CD4-positive, alpha-beta T cell treated with Interleukin-12 subunit alpha and Interleukin-12 subunit beta, for 1 hour (primary cell): ENCODE measurements at regions not wholly inside any gene's neighbourhood (a gene's known extent, or its start where the extent isn't known, plus 50 kb on each side); places are given as distances from the start of the nearest gene placed in this dataset.

ENCODE experiments used
- DNase-seq: peaks from one replicate; pipeline ENCODE4 v3.0.0-alpha.2; 2020

DNA sequence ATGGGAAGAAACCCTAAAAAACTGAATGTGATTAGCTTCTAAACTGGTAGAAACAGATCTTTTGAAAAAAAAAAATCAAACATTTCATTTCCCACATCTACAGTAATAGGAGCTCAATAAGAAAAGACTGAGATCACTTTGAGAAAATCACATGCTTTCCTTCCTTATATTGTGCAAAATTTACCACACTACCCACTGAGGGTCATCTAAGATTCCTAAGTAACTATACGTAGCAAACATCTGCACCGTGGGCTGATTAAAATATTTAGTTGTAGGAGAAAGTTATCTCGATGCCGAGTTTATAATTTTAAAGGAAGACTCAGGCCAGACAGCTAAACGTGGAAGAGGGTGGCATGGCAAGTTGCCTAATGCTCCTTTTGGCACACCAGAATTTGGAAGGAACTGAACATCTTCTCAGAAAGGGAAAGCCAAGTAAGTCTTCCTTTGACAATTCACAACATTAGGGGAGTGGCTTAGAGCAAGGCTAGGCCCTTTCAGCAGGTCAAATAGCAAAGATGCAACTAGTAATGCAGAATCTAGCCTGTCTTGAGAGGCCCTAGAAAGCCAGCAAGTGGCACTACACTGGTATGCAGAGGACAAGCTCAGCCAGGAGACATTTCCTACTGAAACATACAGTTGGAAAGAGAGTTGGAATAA lies 128.0 kb downstream of the TMA16 start:
- no peak for DNase-seq

DNA sequence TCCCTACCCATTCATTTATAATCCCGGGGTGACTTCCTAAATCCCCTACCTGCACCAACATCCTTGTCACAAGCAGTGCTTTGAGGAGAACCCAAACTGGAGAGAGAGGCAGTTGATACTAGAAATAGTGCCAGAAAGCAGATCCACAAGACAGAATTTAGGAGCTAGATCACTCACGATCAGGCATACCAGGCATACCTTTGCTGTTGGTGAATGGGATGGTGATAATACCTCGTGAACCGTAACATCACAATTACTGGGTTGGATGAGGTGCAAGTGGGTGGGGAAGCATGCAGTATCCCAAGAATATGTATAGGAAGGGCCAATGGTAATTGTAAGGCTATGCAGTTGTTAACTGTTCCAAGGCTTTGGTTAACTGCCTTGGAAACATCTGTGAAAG lies 129.3 kb downstream of the TMA16 start:
- no peak for DNase-seq

GRCh38 chr4:163624727-163625126 lies 130.2 kb downstream of the TMA16 start:
- no peak for DNase-seq

GRCh38 chr4:163631288-163631687 lies 136.8 kb downstream of the TMA16 start:
- no peak for DNase-seq

DNA sequence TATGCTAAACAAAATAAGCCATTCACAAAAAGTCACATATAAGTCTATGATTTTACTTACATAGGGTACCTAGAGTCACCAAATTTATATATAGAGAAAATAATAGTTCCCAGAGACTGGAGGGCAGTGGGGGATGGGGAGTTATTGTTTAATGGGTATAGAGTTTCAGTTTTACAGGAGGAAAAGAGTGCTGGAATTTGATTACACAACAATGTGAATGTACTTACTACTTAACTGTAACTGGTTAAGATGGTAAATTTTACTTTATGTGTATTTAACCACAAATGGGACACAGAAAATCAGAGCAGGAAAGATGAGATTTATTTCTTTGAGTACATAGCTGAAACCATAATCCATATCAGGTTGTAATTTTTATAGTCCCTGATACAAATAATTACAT lies 144.4 kb downstream of the TMA16 start:
- no peak for DNase-seq

DNA sequence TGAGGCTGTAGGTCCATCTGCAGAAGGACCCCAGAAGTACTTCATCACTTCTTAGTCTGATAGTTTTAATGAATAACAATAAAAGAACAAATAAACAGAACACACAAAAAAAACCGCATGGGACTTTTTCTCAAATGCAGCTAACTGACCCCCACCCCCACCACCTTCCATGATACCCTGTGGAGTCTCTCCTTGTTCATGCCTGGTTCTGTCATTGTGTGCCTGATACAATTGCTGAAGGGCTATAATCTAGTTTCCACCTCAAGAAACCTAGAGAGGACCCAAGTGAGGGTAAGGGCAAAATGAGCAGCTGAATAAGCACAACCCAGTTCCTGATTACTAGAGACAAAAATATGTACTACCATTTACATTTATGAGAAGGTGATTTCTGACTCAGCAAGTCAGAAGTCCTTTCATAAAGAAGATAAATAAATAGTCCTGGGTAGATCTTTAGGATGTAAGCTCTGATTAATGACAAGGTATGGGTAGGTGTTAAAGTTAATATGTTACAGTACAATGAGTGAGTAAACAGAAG lies 155.1 kb downstream of the TMA16 start:
- no peak for DNase-seq

DNA sequence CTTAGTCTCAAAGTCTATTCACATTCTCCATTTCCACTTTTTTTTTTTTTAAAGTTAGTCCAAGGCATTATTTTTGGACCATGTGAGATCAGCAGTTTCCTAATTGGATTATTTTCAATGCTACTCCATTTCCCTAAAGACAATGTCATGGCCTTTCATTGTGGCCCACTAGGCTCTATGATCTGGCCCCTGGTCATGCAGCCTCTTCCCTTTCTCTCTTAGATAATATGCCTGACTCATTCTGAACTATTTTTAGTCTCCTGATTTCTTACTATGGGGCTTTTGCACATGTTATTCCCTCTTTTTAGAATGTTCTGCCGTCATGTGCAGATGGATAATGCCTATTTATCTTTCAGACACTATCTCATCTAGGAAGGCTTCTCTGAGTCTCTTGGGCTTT lies 157.3 kb downstream of the TMA16 start:
- no peak for DNase-seq

DNA sequence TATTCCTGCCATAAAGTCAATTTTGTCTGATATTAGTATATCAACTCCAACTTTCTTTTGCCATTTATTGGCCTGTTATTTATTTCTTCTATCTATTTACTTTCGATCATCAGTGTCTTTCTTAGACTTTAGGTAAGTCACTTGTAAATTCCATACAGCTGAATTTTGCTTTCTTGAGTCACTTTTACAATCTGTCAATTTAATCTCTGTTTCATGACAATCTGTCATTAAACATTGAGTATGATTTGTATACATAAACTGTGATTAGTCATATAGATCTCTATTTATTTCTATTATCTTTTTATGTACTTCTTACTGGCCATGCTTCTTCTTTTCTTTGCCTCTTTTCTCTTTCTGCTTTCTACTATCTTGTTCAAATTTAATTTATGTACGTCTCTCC lies 160.1 kb downstream of the TMA16 start:
- no peak for DNase-seq

DNA sequence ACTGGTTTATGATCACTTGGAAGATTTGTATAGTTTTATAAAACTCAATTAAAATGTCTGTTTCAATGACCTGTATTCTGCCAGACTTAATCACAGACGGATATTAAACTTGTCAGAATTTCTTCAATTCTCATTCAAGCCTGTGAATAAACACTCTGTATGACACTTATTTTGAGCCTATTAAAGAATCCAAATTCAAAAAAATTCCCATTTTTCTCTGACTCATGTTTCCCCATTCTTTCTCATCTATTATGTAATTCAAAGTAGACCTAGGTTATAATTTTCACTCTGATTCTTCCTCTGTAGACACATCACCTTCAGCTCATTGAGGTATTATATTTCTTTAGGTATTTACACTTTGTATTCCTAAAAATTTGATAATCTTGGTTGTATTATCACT lies 166.1 kb downstream of the TMA16 start:
- no peak for DNase-seq

DNA sequence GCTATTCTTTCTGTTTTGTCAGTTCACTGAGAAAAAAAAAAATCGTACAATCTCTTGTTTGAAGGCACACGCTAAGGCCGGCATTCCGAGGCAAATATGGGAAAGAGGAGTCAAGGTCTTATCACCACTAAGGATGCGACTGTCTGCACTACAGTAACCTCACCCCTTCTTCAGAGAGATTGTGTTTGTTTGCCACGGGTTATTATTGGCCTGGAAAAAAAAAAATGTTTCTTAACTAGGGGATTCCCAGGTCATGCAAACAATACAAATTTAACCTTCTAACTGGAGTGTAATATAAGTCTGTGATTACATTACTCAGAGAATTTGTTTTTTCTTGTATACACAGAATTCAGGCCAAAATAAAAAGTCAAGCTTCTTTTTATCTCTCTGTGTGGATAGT lies 168.3 kb downstream of the TMA16 start:
- DNase-seq, result no peak

DNA sequence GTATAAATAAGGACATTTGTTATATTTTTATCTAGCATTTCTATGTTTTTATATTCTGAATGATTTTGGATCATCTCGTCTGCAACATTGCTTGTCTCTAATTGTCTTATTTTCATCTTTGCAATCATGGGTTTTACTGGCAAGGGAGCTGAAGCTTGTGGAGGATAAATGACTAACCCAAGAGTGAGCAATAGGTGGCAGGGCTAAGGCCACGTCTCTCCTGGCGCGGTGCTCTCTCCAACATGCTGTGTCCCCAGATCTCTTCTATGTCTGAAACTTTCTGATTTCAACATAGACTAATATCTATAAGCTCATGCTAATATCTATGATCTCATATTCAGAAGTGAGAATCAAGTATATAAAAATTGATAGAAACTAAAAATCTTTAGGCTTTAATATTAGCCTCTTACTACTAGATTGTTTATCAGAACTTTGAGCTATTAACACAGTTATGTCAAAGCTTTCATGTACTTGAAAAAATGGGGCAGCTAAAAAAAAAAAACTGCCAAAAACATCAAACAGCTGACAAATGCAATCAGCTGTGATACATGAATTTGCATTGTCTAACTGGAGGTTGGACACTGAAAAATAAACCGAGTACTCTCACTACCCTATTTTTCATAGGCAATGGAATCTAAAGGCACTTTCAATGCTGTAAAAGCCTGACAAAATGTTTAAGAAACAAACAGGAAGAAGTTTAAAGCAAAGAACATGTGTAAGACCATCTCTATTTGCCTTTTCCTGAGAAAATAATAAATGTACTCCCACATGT lies 169.2 kb downstream of the TMA16 start:
- DNase-seq, result no peak

- no peak for DNase-seq
Measured at GRCh38 chr4:163665101-163665500, 170.6 kb downstream of the TMA16 start.

DNA sequence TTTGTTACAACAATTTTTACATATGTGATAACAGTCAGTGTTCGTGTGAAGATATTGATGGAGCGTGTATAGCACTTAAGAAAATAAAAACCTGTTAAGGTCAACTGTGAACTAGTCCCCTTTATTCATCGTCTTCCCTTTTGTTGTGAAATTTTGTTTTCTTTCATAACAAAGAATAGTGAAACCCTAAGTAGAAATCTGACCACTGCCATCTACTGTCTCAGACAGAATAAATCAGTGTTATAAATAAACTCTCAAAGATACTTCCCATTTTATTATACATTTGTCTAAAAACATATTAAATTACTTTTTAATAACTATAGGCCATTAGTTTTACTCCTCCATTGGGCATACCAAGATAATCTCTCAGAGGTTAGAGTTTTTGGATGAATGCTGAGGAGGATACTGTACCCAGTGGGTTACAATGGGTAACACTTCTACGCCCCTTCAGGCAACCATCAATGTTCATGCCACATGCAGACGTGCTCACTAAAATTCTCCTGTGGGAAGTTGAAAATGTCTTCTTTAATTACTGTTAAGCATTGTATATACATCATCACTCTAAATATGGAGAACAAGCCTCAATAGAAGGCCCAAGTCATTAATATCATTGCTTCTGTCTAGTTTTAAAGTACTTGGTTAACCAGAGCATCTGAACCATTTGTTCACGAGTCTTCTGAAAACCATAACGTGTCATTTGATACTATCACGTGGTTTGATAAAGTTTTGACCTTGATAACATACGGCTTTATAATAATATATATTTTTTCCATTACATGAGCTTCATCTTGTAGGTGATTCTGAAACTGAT lies 171.2 kb downstream of the TMA16 start:
- DNase-seq, result no peak

- no peak for DNase-seq
Measured at GRCh38 chr4:163666332-163666873, 171.9 kb downstream of the TMA16 start.

- no peak for DNase-seq
Measured at GRCh38 chr4:163672751-163673150, 178.3 kb downstream of the TMA16 start.

DNA sequence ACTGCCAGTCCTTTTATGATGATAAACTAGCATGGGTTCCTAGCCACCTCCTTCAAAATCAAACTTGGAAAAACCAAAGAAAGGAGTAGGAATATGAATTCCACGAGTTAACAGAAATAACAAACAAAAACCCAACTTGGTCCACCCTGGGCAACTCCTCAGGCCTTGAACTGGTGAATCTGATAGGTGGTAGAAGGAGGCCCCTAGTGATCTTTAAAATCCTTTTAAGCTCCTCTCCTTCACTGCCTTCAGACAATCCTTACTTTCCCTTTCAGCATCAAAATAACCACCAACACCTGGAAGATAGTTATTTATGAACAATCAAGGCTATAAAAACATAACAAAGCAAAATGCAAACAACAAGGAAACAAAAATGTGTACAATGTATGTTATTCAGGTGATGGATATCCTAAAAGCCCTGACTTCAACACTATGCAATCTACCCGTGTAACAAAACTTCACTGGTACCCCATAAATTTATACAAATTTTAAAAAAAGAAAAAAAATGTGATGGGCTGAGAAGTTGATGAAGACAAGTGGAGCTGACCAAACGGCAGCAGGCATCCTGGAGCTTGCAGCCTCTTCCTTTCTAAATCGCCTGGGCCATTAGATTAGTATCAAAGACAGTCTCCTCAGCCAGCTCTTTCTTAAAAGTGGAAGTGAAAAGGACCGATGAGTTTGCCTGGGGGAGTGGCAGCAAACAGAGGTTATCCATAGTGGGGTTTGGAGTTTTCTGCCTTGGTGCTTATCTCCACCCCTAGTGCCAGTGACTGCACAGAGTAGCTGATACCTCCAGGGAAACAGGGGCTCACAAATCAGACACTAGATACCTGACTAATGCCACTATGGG lies 179.6 kb downstream of the TMA16 start:
- DNase-seq, result no peak

DNA sequence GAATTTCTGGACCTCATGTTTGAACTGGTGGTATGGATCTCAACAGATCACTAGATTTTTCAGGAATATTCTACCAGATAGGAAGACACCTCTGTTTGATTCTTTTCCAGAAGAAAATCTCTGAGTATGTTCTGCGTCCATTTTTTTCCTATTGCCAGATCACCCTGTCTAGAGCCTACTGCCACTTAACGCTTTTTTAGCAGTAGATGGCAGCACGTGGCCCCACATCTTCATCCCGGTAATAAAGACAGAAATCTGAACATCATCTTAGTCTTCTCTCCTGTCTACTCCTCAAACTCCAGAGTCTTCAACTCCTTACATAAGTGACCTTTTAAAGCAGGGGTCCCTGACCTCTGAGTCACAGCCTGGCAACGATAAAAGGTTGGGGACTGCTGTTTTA lies 184.7 kb downstream of the TMA16 start:
- no peak for DNase-seq

- no peak for DNase-seq
Measured at GRCh38 chr4:163680386-163681098, 186.1 kb downstream of the TMA16 start.

DNA sequence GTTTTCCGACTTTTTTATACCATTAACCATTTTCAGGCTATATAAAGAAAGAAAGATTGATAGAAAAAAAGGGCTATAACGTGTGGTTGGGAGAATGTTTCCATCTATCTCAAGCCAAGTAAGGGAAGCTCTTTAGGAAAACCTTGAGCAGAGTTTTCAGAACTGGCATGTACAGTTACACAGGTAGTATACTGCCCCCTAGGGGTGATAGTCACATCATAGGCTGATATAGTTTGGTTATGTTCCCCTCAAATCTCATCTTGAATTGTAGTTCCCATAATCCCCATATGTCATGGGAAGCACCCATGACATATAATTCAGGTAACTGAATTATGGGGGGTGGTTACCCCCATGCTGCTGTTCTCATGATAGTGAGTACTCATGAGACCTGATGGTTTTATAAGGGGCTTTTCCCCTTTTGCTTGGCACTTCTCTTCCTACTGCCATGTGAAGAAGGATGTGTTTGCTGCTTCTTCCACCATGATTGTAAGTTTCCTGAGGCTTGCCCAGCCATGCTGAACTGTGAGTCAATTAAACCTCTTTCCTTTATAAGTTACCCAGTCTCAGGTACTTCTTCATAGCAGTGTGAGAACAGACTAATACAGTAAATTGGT lies 186.8 kb downstream of the TMA16 start:
- DNase-seq, result peak; percentile 74

- DNase-seq, result no peak
Measured at GRCh38 chr4:163688856-163689255, 194.4 kb downstream of the TMA16 start.

- no peak for DNase-seq
Measured at GRCh38 chr4:163693211-163693610, 198.7 kb downstream of the TMA16 start.
